ENCODE measurements at regions not wholly inside any gene's neighbourhood (a gene's known extent, or its start where the extent isn't known, plus 50 kb on each side); places are given as distances from the start of the nearest gene placed in this dataset.

DNA sequence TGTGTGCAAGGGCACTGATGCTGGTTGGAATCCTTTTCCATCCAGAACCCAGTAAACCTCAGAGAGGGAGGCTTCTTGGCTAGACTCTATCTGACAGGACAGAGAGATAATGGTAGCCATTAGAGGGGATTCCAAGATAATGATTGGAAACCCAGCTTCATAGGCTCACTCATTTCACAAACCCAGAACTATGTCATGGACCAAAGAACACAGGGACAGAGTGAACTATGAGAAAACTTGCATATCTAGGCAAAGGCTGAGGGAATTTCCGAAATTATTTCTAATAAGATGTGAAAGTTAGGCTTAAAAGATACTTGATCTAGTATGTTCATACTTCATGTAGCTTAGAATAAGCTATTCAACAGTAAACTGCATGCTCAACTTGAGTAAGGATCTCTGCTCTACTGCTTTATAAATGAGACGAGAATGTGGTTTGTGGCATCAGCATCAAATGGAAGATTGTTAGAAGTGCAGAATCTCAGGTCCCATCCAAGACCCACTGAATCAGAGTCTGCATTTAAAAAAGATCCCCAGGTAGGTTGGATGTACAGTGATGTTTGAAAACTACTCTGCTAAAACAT is 261.4 kb downstream of the DMRT2 start:
- Histone ChIP-seq H2AFZ (ENCODE audit: control insufficient read depth, low read length) (no peak overlapping the region), H3K9ac (ENCODE audit: control insufficient read depth, extremely low read depth, insufficient read depth, low read length) (no peak overlapping the region), H3K27me3 (ENCODE audit: control insufficient read depth, extremely low read depth, insufficient read depth, low read length) (no peaks in the 10 kb centered on the region), H3K79me2 (ENCODE audit: control insufficient read depth, insufficient read depth, low read length) (no peaks in the 10 kb centered on the region), H3K9me1 (ENCODE audit: control insufficient read depth, extremely low read depth, insufficient read depth, low read length) (no peaks in the 10 kb centered on the region), H3K4me1 (ENCODE audit: control insufficient read depth, extremely low read depth, insufficient read depth, low read length) (no peaks in the 10 kb centered on the region), H3K27ac (ENCODE audit: control insufficient read depth, insufficient read depth, low read length) (no peak overlapping the region), H3K4me2 (ENCODE audit: control insufficient read depth, extremely low read depth, insufficient read depth, low read depth, low read length) (no peak overlapping the region), H3K9me3 (ENCODE audit: control insufficient read depth, low read depth, low read length) (no peaks in the 10 kb centered on the region), H4K20me1 (ENCODE audit: control insufficient read depth, extremely low read depth, insufficient read depth, low read length) (no peaks in the 10 kb centered on the region), H3K36me3 (ENCODE audit: control insufficient read depth in 2 of 2, extremely low read depth in 1 of 2, insufficient read depth in 2 of 2, low read length in 2 of 2) (no peaks in the 10 kb centered on the region), H3K4me3 (ENCODE audit: control insufficient read depth in 2 of 3, extremely low read depth in 1 of 3, insufficient read depth in 2 of 3, low read depth in 1 of 3, low read length in 3 of 3) (no peak overlapping the region)
- no peak for FAIRE-seq
- dilution Hi-C loops (cut with MboI; ENCODE audit: extremely low pct_ligation_motif_present, low sequenced_read_pairs): no loop called here
- no peak for TF ChIP-seq EZH2 (IDR thresholded peaks at IDR 0.05; ENCODE audit: low read length)
- TF ChIP-seq, protein P1, sequence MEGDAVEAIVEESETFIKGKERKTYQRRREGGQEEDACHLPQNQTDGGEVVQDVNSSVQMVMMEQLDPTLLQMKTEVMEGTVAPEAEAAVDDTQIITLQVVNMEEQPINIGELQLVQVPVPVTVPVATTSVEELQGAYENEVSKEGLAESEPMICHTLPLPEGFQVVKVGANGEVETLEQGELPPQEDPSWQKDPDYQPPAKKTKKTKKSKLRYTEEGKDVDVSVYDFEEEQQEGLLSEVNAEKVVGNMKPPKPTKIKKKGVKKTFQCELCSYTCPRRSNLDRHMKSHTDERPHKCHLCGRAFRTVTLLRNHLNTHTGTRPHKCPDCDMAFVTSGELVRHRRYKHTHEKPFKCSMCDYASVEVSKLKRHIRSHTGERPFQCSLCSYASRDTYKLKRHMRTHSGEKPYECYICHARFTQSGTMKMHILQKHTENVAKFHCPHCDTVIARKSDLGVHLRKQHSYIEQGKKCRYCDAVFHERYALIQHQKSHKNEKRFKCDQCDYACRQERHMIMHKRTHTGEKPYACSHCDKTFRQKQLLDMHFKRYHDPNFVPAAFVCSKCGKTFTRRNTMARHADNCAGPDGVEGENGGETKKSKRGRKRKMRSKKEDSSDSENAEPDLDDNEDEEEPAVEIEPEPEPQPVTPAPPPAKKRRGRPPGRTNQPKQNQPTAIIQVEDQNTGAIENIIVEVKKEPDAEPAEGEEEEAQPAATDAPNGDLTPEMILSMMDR (optimal IDR thresholded peaks at IDR 0.05 in 1 of 3, IDR thresholded peaks at IDR 0.05 in 1 of 3, conservative IDR thresholded peaks at IDR 0.05 in 1 of 3; ENCODE audit: extremely low read depth in 1 of 3, insufficient read depth in 2 of 3, low read length in 3 of 3): no peak
- DNase-seq (ENCODE audit: low read depth, low spot score): no peak

DNA sequence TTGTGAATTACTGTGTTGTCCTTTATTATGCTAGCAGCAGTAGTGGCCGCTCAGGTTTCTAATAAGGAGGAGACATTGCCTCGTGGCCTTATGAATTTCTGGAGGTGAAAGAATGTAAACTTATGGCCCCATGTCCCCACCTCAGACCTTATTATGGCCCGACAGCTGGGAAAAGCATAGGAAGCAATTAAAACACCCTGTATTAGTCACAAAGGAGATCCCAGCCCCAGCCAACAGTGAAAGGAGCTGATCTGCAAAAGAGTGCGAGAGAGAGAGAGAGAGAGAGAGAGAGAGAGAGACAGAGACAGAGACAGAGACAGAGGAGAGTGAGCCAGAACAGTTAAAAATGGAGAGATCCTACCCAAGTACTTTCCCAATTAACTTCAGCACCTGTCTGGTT is 269.3 kb downstream of the DMRT2 start:
- dilution Hi-C loops (cut with MboI; ENCODE audit: extremely low pct_ligation_motif_present, low sequenced_read_pairs): no loop called here
- H3K27ac ChIP-seq (ENCODE audit: control insufficient read depth, insufficient read depth, low read length): no peak overlapping the region
- no peaks in the 10 kb centered on the region for H3K27me3 ChIP-seq (ENCODE audit: control insufficient read depth, extremely low read depth, insufficient read depth, low read length)
- H3K79me2 ChIP-seq (ENCODE audit: control insufficient read depth, insufficient read depth, low read length): no peaks in the 10 kb centered on the region
- H3K9ac ChIP-seq (ENCODE audit: control insufficient read depth, extremely low read depth, insufficient read depth, low read length): no peak overlapping the region
- no peaks in the 10 kb centered on the region for H3K36me3 ChIP-seq (ENCODE audit: control insufficient read depth in 2 of 2, extremely low read depth in 1 of 2, insufficient read depth in 2 of 2, low read length in 2 of 2)
- TF ChIP-seq EZH2 (IDR thresholded peaks at IDR 0.05; ENCODE audit: low read length): no peak
- TF ChIP-seq, protein P1 (optimal IDR thresholded peaks at IDR 0.05 in 1 of 3, IDR thresholded peaks at IDR 0.05 in 1 of 3, conservative IDR thresholded peaks at IDR 0.05 in 1 of 3; ENCODE audit: extremely low read depth in 1 of 3, insufficient read depth in 2 of 3, low read length in 3 of 3): no peak
- FAIRE-seq: no peak
- no peak for DNase-seq (ENCODE audit: low read depth, low spot score)
- no peaks in the 10 kb centered on the region for H3K9me3 ChIP-seq (ENCODE audit: control insufficient read depth, low read depth, low read length)
- H4K20me1 ChIP-seq (ENCODE audit: control insufficient read depth, extremely low read depth, insufficient read depth, low read length): no peaks in the 10 kb centered on the region
- H3K4me3 ChIP-seq (ENCODE audit: control insufficient read depth in 2 of 3, extremely low read depth in 1 of 3, insufficient read depth in 2 of 3, low read depth in 1 of 3, low read length in 3 of 3): no peak overlapping the region
- H3K4me2 ChIP-seq (ENCODE audit: control insufficient read depth, extremely low read depth, insufficient read depth, low read depth, low read length): no peak overlapping the region
- no peak overlapping the region for H2AFZ ChIP-seq (ENCODE audit: control insufficient read depth, low read length)
- H3K9me1 ChIP-seq (ENCODE audit: control insufficient read depth, extremely low read depth, insufficient read depth, low read length): no peaks in the 10 kb centered on the region
- no peaks in the 10 kb centered on the region for H3K4me1 ChIP-seq (ENCODE audit: control insufficient read depth, extremely low read depth, insufficient read depth, low read length)
